H1 (cell line): ENCODE measurements at regions not wholly inside any gene's neighbourhood (a gene's known extent, or its start where the extent isn't known, plus 50 kb on each side); places are given as distances from the start of the nearest gene placed in this dataset.

ENCODE experiments used
- GABPA ChIP-seq: IDR thresholded peaks from 2 replicates; pipeline ENCODE4 v1.6.1; 2011; ENCODE audit warnings: mild to moderate bottlenecking, low read length, moderate library complexity, borderline replicate concordance; ENCODE audit not compliant: insufficient read depth
- TF ChIP-seq, protein P1 (sequence below): fragments of 300-600 bp; sonication (generic); IDR thresholded peaks from 2 replicates; pipeline ENCODE4 v1.7.1; 2012; ENCODE audit warnings: low read length, moderate library complexity, mild to moderate bottlenecking, inconsistent platforms; ENCODE audit not compliant: insufficient replicate concordance

DNA sequence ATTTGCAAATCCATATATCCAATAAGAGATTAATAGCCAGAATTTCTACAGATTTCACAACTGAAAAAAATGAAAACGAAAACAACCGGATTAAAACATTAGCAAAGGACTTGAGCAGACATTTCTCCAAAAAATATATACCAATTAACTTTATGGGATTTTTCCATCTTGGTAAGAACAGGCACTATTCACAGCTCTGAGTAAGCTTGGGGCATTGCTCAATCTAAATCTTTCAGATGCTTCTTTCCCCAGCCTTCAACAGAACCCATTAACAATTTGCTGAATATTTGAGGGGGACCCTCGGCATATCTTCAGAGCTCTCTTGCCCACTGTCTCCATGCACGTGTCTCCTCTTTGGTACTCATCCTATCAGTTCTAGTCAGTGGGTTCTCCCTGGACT, 111.7 kb upstream of the CD93 start (continued):
- TF ChIP-seq, protein P1, sequence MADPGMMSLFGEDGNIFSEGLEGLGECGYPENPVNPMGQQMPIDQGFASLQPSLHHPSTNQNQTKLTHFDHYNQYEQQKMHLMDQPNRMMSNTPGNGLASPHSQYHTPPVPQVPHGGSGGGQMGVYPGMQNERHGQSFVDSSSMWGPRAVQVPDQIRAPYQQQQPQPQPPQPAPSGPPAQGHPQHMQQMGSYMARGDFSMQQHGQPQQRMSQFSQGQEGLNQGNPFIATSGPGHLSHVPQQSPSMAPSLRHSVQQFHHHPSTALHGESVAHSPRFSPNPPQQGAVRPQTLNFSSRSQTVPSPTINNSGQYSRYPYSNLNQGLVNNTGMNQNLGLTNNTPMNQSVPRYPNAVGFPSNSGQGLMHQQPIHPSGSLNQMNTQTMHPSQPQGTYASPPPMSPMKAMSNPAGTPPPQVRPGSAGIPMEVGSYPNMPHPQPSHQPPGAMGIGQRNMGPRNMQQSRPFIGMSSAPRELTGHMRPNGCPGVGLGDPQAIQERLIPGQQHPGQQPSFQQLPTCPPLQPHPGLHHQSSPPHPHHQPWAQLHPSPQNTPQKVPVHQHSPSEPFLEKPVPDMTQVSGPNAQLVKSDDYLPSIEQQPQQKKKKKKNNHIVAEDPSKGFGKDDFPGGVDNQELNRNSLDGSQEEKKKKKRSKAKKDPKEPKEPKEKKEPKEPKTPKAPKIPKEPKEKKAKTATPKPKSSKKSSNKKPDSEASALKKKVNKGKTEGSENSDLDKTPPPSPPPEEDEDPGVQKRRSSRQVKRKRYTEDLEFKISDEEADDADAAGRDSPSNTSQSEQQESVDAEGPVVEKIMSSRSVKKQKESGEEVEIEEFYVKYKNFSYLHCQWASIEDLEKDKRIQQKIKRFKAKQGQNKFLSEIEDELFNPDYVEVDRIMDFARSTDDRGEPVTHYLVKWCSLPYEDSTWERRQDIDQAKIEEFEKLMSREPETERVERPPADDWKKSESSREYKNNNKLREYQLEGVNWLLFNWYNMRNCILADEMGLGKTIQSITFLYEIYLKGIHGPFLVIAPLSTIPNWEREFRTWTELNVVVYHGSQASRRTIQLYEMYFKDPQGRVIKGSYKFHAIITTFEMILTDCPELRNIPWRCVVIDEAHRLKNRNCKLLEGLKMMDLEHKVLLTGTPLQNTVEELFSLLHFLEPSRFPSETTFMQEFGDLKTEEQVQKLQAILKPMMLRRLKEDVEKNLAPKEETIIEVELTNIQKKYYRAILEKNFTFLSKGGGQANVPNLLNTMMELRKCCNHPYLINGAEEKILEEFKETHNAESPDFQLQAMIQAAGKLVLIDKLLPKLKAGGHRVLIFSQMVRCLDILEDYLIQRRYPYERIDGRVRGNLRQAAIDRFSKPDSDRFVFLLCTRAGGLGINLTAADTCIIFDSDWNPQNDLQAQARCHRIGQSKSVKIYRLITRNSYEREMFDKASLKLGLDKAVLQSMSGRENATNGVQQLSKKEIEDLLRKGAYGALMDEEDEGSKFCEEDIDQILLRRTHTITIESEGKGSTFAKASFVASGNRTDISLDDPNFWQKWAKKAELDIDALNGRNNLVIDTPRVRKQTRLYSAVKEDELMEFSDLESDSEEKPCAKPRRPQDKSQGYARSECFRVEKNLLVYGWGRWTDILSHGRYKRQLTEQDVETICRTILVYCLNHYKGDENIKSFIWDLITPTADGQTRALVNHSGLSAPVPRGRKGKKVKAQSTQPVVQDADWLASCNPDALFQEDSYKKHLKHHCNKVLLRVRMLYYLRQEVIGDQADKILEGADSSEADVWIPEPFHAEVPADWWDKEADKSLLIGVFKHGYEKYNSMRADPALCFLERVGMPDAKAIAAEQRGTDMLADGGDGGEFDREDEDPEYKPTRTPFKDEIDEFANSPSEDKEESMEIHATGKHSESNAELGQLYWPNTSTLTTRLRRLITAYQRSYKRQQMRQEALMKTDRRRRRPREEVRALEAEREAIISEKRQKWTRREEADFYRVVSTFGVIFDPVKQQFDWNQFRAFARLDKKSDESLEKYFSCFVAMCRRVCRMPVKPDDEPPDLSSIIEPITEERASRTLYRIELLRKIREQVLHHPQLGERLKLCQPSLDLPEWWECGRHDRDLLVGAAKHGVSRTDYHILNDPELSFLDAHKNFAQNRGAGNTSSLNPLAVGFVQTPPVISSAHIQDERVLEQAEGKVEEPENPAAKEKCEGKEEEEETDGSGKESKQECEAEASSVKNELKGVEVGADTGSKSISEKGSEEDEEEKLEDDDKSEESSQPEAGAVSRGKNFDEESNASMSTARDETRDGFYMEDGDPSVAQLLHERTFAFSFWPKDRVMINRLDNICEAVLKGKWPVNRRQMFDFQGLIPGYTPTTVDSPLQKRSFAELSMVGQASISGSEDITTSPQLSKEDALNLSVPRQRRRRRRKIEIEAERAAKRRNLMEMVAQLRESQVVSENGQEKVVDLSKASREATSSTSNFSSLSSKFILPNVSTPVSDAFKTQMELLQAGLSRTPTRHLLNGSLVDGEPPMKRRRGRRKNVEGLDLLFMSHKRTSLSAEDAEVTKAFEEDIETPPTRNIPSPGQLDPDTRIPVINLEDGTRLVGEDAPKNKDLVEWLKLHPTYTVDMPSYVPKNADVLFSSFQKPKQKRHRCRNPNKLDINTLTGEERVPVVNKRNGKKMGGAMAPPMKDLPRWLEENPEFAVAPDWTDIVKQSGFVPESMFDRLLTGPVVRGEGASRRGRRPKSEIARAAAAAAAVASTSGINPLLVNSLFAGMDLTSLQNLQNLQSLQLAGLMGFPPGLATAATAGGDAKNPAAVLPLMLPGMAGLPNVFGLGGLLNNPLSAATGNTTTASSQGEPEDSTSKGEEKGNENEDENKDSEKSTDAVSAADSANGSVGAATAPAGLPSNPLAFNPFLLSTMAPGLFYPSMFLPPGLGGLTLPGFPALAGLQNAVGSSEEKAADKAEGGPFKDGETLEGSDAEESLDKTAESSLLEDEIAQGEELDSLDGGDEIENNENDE: no peak
- TF ChIP-seq GABPA: no peak
